ENCODE measurements at regions not wholly inside any gene's neighbourhood (a gene's known extent, or its start where the extent isn't known, plus 50 kb on each side); places are given as distances from the start of the nearest gene placed in this dataset.
"Not testable (repeated sequence)": the region's sequence is repeated elsewhere in the genome, so short reads cannot be mapped to it uniquely, and the experiment has no call there.

DNA sequence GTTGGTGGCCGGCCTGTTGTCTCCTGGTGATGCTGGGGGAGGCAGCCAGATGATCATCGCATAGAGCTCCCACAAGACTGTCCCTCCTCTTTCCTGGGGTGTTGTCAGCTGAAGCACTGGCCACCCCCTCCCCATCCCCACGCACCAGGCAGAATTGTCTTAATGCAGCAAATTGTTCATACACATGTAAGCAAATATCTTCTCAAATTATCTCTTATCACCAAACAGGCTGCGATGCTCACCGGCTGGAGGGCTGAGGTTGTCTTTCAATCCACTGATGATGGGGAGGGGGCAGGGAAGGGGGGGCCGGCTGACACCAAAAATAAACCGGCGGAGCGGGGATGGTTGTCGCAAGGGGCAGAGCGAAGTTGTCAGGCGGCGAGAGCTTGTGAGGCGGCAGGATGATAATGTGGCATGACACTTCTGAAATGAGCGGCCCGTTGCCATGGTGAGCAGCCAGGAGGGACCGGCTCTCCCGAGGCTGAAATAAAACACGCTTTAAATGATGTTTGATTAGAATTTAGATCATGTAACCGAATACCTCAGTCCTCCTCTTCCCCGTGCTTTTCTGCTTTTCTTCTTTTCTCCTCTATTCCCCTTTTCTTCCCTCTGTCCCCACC is 59.8 kb downstream of the MRM1 start:
- peak; percentile 90 for DNase-seq

DNA sequence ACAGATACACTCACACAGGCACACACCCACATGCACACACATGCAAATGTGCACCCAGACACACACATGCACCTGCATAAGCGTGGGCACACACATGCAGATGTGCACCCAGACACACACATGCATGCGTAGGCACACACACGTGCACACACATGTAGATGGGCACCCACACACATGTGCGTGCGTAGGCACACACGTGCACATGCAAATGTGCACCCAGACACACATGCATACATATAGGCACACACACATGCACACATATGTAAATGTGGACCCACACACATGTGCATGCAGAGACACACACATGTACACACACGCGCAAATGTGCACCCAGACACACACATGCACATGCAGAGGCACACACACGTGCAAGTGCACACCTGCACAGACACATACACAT is 60.3 kb downstream of the MRM1 start:
- no peak for DNase-seq

DNA sequence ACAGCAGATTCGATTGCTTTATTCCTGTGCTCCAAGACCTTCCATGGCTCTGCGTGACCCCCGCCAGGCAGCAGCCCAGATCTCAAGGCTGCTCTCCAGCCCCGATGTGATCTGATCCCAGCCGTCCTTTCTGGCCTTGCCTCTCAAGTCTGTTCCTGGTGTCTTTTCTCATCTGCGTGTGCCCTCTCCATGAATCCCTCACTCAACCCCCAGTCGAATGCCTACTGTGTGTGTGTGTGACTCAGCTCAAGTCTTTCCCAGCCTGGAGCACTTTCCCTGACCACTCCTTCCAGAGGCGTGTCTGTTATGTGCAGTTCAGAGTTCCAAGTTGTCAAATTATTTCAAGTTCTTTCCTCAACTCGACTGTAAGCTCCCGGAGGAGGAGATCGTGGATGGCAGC is 64.0 kb downstream of the MRM1 start:
- no peak for DNase-seq

DNA sequence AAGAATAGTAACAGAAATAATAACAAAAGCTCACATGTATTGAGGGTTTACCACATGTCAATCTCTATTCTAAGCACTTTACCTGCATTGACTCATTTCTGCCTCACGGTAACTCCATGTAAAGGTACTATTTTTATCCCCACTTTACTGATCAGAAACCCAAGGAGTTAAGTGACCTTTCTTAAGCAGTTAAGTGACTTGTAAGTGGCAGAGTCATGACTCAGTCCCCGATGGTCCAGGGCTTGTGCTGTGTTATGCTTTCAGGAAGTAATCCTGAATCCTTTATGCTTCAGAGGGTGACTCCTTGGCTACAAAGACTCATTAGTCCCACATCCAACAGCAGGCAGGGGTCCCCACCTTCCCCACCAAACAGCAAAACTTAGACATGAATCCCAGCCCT is 66.5 kb downstream of the MRM1 start:
- no peak for DNase-seq

DNA sequence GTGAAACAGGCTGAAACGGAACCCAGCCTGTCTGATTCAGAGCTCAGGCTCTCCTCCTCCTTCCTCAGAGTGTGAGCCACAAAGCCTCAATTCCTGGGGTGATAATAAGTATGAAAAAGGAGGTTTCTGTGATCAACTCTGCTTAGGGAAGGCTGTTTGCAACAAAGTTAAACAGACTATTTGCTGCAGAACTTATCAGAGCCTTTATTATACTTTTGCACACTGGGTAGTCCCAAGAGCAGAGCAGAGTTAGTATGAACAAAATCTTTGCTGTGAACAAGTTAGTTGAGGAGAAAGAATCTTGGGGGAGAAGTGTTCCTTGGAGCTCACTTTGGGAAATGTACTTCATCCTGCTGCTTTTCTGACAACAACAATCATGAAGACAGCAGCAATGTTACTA is 67.4 kb downstream of the MRM1 start:
- DNase-seq, result no peak

DNA sequence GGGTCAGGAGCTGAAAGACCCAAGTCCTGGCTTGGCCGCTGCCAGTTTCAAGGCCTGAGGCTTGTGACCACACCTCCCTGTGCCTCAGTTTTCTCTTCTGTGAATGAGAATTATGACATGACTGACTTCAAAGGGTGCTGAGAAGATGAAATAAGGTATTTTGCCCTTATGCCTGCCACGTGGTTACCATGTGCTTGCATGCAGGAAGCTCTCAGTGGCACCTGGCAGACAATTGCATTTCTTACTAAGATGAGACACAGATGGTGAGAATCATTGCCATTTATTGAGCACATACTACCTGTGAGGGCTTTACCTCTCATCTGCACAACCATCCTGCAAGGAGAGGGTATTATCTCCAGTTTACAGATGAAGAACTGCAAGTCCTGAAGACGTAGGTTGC is 69.8 kb downstream of the MRM1 start:
- no peak for DNase-seq

DNA sequence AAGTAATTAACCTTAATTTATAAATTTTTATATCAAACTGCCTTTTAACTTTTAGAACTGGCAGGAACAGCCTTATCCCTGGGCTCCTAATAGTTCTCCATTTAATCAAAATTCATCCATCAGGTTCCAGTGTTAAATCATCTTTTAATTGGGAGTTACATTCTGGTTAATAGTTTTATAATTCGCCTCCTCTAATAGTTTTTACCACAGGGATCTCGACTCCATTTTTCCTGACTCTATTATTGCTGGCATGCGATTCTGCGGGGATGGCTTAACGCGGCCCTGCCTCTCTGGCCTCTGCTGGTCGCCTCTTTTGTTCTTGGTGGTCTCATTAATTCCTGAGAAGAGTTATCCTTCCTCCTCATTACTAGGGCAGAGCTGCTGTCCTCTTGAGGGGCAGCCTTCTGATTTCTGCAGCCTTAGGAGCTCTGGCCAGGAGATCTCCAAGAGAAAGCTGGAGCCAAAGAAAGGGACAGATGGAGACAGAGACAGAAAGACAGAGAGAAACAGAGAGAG is 71.1 kb downstream of the MRM1 start:
- no peak for DNase-seq

DNA sequence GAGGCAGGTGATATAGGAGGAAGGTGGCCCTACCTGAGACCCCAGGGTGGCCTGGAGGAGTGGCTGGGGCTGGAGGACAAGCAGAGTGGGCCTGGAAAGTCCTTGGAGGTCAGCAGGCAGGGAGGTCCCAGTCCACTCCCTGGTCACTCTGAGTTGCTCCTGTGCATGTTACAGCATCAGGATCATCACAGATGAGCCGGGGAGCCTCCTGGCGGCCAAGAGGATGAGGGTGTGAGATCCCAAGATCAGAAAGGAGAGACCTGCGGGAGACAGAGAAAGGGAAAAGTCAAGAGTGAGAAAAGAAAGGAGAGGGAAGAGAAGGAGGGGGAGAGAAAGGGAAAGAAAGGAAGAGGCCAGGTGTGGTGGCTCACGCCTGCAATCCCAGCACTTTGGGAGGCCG is 71.7 kb downstream of the MRM1 start:
- no peak for DNase-seq

DNA sequence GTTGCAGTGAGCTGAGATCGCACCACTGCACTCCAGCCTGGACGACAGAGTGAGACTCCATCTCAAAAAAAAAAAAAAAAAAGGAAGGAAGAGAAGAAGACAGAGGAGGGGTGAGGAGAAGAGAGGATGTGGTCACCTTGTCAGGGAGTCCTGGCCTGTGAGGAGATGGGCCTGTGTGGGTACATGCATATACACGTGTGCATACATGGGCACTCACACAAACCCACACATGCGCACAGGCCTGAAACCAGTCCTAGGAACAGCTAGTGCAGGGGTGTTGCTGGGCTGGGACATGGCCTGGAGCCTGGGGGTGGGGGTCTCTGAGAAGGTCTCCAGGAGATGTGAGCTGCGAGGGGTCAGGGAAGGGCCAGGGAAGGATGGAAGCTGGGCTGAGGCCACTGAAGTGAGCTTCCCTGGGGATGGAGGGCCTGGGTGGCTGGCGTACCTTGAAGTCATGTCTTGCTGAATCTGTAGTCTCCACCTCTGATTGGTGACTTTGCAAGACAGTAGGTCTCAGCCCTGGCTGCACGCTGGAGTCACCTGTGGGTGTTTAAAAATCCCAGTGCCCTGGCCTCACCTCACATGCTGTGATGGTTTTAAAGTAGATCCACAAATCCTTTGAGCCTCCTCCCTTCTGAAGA is 72.4 kb downstream of the MRM1 start:
- no peak for DNase-seq

DNA sequence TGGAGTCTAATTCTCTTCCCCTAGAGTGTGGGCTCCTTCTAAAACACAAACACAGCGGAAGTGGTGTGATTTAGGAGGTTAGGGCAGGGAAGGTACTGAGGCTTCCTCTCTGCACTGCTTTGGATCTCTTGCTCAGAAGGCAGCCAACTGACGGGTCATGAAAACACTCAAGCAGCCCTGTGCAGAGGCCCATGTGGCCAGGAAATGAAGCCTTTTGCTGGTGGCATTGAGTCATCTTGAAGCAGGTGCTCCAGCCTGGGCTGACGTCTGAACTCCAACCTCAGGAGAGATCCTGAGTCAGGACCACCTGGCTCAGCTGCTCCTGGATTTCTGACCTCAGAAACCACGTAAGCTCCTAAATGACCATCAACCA is 72.9 kb downstream of the MRM1 start:
- no peak for DNase-seq

DNA sequence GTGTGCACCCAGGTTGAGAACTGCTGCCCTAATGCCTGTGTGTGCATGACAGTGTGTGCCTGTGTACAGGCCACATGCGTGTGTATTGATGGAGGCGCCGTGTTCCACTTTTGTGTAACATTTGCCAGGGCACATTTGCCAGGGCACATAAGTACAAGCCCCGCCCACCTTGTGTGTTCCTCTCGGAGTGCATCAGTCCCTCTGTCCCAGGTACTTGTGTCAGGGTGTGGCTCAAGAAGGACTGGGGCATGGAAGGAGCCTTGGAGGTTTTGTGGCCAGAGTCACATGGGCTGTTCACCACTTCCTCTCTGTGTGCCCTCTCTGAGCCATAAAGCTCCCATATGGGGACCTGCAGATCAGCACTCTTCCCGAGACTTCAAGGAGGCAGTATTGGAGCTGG is 73.9 kb downstream of the MRM1 start:
- DNase-seq, result no peak

DNA sequence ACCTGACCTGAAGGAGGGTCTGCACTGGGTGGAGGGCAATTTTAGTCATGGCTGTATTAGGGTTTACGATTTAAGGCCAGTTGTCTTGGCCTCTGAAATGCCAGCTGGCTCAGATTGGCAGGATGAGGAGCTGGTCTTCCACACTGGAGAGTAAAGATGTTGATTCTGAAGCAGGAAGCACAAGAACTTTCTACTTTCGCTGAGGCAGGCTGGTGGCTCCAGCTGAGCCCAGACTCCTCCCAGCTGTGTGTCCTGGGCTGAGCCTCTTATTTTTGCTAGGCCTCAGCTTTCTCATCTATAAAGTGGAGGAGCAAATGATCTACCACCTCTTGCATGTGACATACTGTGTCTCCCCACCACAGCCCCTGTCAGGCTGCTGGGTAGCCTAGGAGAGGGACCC is 74.4 kb downstream of the MRM1 start:
- no peak for DNase-seq

DNA sequence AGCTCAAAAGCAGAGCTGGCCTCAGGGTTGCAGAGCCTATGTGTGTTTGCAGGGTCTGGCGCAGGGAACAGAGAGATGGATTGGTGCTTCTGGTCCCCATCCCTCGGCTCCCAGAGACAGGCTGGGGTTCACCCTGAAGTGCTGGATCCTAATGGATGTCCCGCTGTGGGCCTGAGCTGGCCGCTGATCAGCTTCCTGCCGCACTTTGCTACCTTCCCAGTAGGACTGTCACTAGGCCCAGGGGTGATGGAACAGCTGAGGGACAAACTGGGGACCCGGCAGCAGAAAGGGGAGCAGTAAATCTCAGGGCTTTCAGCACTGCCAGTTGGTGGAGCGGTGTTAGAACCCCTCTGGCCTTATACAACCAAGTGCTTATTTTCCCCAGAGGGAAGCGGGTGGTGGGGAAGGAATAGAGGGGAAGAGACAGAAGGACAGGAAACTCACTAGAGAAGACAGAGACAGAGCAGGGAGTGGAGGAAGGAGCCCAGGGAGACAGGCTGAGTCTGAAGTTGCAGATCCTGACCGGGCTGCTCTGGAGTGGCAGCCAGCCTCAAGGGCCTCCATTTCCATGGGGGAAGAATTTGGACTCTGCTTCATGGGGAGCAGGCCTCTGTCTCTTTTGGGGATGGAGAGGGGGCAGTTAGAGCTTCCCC is 78.6 kb downstream of the MRM1 start:
- DNase-seq, result no peak

DNA sequence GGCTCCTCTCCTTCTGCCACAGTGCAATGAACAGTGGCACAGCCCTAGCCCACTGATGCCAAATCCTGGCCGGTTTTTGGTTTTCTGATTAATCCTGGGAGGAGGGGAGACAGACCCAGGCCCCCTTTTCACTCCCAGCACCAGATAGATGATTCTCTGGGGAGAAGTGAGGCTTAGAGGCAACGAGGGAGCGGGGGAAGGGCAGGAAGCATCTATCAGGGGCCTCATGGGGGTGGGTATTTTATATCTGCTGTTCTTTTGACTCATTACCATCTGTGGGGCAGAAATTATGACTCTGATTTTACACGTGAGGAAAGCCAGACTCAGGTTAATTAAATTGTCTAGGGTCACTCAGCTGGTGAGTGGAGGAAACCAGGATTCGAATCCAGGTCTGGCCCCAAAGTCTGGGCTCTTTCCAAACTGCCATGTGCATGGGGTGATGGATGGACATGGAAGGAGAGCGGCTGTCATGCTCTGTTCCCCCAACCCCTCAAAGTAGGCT is 79.4 kb downstream of the MRM1 start:
- no peak for DNase-seq

DNA sequence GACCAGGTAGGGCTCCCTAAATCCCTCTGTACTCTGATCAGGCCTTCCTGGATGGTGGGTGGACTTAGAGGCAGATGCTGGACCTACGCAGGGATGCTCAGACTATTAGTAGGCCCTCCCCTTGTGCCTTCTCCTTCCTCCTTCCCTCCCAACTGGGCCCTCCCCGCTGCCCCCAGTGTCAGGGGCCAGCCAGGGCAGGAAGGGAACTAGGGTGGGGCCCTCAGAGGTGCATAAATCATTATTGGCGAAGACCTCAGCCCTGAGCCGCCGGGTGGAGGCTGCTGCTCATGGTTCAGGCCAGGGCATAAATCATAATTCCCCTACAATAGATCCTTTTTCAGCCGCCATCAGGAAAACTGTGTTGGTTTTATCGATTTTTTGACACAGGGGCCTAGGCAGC is 81.4 kb downstream of the MRM1 start:
- no peak for DNase-seq

DNA sequence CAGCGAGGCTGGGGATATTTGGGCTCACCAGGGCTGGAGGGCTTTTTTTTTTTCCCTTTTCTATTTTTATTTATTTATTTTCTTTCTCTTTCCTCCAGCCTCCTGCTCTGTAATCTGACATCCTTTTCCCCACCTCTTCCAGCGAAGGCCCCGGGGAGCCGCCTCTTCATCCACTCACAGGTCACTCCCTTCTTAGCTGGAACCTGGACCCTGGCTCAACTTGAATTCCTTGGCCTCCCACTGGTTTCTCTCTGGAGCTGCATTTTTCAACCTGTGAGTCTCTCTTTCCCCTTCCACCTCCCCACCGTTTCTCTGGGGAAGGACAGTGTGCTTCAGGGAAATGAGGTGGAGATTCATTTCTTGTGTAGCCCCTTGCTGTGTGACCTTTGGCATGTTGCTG is 82.0 kb downstream of the MRM1 start:
- DNase-seq, result no peak

DNA sequence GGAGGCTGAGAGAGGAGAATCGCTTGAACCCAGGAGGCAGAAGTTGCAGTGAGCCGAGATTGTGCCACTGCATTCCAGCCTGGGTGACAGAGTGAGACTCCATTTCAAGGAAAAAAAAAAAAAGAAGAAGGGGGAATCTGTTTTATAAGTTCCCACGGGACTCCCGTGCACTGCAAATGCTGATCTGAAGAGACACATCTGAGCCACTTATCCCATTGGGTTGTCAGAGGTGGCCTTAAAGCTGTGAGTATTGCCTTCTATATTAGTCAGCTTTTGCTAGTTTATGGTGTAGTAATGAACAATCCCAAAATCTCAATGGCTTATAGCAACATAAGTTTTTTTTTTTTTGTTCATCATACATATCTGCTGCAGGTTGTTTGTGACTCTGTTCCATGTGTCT is 82.8 kb downstream of the MRM1 start:
- DNase-seq, result no peak

DNA sequence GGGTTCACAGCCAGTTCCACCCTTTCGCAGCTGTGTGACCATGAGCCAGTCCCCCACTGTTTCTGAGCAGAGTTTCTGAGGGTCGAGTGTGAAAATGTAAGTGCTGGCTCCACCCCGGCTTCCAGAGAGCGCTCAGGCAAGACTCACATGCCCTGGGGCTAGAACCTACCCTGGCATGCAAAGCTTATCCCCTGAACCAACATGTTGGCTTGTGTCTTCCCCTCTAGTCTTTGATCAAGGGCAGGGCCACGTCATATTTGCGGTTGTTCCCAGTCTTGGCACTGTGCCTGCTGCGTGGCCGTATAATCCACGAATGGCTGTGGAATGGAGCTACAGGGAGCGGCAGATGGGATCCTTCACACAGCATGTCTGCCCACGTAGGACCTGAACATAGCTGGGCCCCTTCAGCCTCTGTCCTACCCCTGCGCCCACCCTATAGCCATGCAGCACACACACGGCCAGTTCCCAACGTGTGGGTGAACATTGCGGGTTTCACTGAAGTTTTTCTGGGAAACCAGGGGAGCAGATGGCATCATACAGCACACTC is 84.8 kb downstream of the MRM1 start:
- DNase-seq, result no peak

DNA sequence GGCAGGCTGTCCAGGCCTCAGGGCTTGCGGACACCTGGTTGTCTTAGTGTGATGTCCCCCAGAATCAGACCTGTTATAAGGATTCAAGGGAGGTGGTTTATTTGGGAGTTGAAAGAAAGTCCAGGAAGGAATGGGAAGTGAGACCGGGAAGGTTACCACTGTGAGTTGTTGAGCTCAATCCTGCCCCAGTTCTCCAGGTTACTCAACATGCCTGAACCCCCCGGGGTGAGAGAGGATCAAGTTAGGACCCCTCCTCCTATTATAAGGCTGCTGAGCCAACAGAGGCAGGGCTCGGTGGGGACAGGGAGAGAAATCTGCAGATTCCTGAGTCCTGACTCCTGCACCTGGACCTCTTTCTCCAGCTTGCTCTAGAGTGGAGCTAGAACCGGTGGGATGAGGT is 86.4 kb downstream of the MRM1 start:
- DNase-seq, result no peak

DNA sequence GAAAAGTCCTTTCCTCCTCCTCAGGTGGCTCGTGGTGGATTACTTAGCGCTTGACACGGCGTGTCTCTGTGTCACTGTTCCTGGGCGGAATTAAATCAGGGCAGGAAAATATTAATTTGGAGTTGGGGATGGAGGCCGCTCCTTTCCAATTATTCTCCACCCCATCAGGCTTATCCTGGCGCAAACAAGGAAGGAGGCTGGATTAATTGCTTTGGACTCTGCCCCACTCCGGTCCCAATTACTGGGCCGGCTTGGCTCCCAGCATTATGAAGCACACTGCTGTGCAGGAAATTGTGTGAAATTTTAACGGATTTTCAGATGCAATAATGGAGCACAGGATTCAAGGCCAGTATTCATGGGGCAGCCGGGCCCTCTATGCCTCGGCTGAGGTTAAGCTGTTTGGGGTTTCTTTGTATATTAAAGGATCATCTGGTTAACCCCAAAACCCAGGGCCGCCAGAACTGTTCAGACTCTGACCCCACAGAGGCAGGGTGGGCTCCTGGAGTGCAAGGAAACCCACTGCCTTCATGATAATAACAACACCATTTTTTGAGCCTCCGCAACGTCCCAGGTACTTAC is 87.8 kb downstream of the MRM1 start:
- no peak for DNase-seq

DNA sequence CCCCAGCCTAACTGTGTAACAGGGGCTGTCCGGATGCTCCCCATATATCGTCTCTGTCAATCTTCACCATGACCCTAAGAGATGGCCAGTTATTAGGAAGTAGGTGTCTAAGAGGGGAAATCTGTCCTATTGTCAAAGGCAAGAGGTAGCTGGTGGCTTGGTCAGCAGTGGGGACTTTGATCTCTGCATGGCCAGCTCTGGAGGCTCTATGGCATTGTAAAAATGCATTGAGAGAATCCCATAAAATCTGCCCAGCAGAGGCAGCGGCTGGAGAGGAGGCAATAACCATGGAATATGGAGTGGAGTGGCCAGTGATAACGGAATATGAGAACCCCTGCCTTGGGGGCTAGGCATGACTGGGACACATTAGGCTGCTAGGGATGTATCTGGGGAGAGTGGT is 88.8 kb downstream of the MRM1 start:
- no peak for DNase-seq

DNA sequence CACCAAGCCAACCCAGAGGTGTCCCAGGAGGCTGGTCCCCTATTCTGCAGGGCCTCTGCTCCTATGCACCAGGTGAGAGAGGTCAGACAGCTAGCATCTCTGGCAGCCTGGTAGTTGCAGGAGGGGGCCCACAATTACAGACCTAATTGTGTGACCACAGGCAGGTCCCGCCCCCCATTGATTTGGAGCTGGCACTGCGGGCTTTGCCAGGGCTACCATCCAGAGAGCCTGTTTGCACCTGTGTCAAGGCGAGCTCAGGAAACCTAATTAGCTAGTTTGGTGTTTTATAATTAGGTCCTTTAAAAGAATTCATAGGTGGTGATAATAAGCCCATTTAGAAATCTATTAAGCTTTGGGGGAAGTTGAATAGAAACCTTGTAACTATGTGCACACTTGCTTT is 90.2 kb downstream of the MRM1 start:
- peak; percentile 57 for DNase-seq

DNA sequence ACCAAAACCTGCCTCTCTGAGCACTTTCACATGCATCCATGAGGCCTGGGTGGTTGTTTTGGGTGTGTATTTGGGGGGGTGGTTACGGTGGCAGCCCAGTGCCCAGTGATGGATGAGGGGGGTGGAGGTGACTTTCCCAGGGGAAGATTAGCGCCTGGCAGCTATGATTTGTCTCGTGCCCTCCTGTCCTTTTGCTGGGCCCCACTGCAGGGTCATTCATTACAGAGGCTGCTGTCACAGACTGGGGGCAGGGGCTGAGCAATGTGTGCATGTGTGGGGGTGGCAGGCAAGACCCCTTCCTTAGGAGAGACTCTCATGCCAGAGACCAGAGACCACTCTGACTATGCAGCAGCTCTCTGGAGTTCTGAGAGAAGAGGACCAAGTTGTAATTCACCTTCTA is 93.7 kb downstream of the MRM1 start:
- no peak for DNase-seq

DNA sequence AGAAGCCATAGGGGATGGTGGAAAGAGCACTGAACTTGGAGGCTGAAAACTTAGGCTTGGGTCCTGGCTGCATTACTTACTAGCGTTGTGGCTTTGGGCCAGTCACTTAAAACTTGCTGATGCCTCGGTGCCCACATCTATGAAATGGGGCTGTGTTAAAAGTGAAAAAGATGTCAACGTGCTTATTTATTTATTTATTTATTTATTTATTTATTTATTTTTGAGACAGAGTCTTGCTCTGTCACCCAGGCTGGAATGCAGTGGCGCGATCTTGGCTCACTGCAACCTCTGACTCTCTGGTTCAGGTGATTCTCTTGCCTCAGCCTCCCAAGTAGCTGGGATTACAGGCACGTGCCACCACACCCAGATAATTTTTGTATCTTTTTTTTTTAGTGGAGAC is 94.3 kb downstream of the MRM1 start:
- not testable (repeated sequence) for DNase-seq

Data from NCI-H1436 (cell line).